Skeletal muscle satellite cell (primary cell): ENCODE measurements at regions not wholly inside any gene's neighbourhood (a gene's known extent, or its start where the extent isn't known, plus 50 kb on each side); places are given as distances from the start of the nearest gene placed in this dataset.

ENCODE experiments used
- H3K27me3 ChIP-seq: 2 replicates; pipeline ENCODE4 v1.7.0; 2013; ENCODE audit warnings: low read length; ENCODE audit not compliant: control insufficient read depth, insufficient read depth
- H3K36me3 ChIP-seq: 2 replicates; pipeline ENCODE4 v1.7.0; 2013; ENCODE audit warnings: mild to moderate bottlenecking, control low read depth, low read length; ENCODE audit not compliant: insufficient read depth
- H3K4me1 ChIP-seq: 2 replicates; pipeline ENCODE4 v1.7.0; 2013; ENCODE audit warnings: low read length; ENCODE audit not compliant: control insufficient read depth, insufficient read depth
- H3K4me2 ChIP-seq: 2 replicates; pipeline ENCODE4 v1.7.0; 2013; ENCODE audit warnings: mild to moderate bottlenecking, low read length
- H3K4me3 ChIP-seq: 2 replicates; pipeline ENCODE4 v1.7.0; 2013; ENCODE audit warnings: low read length
- H3K9ac ChIP-seq: 2 replicates; pipeline ENCODE4 v1.7.0; 2013; ENCODE audit warnings: mild to moderate bottlenecking, low read depth, low read length, moderate library complexity
- H3K9me3 ChIP-seq: replicated peaks from 2 replicates; pipeline ENCODE4 v1.7.0; 2013; ENCODE audit warnings: mild to moderate bottlenecking, control low read depth, low read length

- H3K4me3 ChIP-seq: no peak overlapping the region
- H3K27me3 ChIP-seq: peaks cover 14% of the 10 kb centered on the region
- H3K4me2 ChIP-seq: no peak overlapping the region
- H3K36me3 ChIP-seq: no peaks in the 10 kb centered on the region
- H3K9me3 ChIP-seq: no peaks in the 10 kb centered on the region
- H3K9ac ChIP-seq: no peak overlapping the region
- H3K4me1 ChIP-seq: no peaks in the 10 kb centered on the region
Measured at GRCh38 chr16:17591655-17592405, 121.1 kb upstream of the XYLT1 start.

GRCh38 chr16:17590711-17591654 is 120.2 kb upstream of the XYLT1 start:
- Histone ChIP-seq H3K27me3 (peaks cover 14% of the 10 kb centered on the region), H3K36me3 (no peaks in the 10 kb centered on the region), H3K4me3 (no peak overlapping the region), H3K9me3 (no peaks in the 10 kb centered on the region), H3K4me2 (no peak overlapping the region), H3K9ac (no peak overlapping the region), H3K4me1 (no peaks in the 10 kb centered on the region)

- Histone ChIP-seq H3K4me2 (no peak overlapping the region), H3K27me3 (peaks cover 14% of the 10 kb centered on the region)
Measured at GRCh38 chr16:17589898-17590297, 119.1 kb upstream of the XYLT1 start.

GRCh38 chr16:17585449-17586074 is 114.8 kb upstream of the XYLT1 start:
- Histone ChIP-seq H3K27me3 (peaks cover 20% of the 10 kb centered on the region), H3K9me3 (no peaks in the 10 kb centered on the region), H3K4me3 (no peak overlapping the region), H3K36me3 (no peaks in the 10 kb centered on the region), H3K9ac (no peak overlapping the region), H3K4me1 (no peaks in the 10 kb centered on the region), H3K4me2 (no peak overlapping the region)

More at GRCh38 chr16:17589898-17590297, 119.1 kb upstream of the XYLT1 start:
- Histone ChIP-seq H3K9me3 (no peaks in the 10 kb centered on the region), H3K4me3 (no peak overlapping the region), H3K36me3 (no peaks in the 10 kb centered on the region), H3K9ac (no peak overlapping the region), H3K4me1 (no peaks in the 10 kb centered on the region)

- Histone ChIP-seq H3K9ac (no peak overlapping the region), H3K9me3 (no peaks in the 10 kb centered on the region), H3K36me3 (no peaks in the 10 kb centered on the region), H3K27me3 (peaks cover 10% of the 10 kb centered on the region), H3K4me1 (peaks cover 6% of the 10 kb centered on the region), H3K4me2 (peak overlapping the region; percentile 10), H3K4me3 (no peak overlapping the region)
Measured at GRCh38 chr16:17578981-17579874, 108.5 kb upstream of the XYLT1 start.

- no peaks in the 10 kb centered on the region for H3K9me3 ChIP-seq
- H3K4me1 ChIP-seq: peaks cover 6% of the 10 kb centered on the region
- no peak overlapping the region for H3K4me2 ChIP-seq
- no peaks in the 10 kb centered on the region for H3K36me3 ChIP-seq
- peaks cover 26% of the 10 kb centered on the region for H3K27me3 ChIP-seq
- H3K4me3 ChIP-seq: no peak overlapping the region
- H3K9ac ChIP-seq: no peak overlapping the region
Measured at GRCh38 chr16:17574256-17574655, 103.5 kb upstream of the XYLT1 start.

- H3K27me3 ChIP-seq: peaks cover 31% of the 10 kb centered on the region
- no peaks in the 10 kb centered on the region for H3K36me3 ChIP-seq
- no peaks in the 10 kb centered on the region for H3K9me3 ChIP-seq
- H3K4me1 ChIP-seq: no peaks in the 10 kb centered on the region
- H3K4me3 ChIP-seq: no peak overlapping the region
- no peak overlapping the region for H3K9ac ChIP-seq
- H3K4me2 ChIP-seq: no peak overlapping the region
Measured at GRCh38 chr16:17572145-17572544, 101.4 kb upstream of the XYLT1 start.

GRCh38 chr16:17571499-17572093 is 100.8 kb upstream of the XYLT1 start:
- H3K9me3 ChIP-seq: no peaks in the 10 kb centered on the region
- H3K9ac ChIP-seq: no peak overlapping the region
- H3K4me3 ChIP-seq: no peak overlapping the region
- peaks cover 31% of the 10 kb centered on the region for H3K27me3 ChIP-seq
- H3K36me3 ChIP-seq: no peaks in the 10 kb centered on the region
- no peak overlapping the region for H3K4me2 ChIP-seq
- no peaks in the 10 kb centered on the region for H3K4me1 ChIP-seq

- H3K4me2 ChIP-seq: no peak overlapping the region
- no peaks in the 10 kb centered on the region for H3K36me3 ChIP-seq
- no peaks in the 10 kb centered on the region for H3K9me3 ChIP-seq
- no peak overlapping the region for H3K9ac ChIP-seq
- no peak overlapping the region for H3K4me3 ChIP-seq
- H3K27me3 ChIP-seq: peaks cover 32% of the 10 kb centered on the region
- H3K4me1 ChIP-seq: no peaks in the 10 kb centered on the region
Measured at GRCh38 chr16:17568239-17568638, 97.5 kb upstream of the XYLT1 start.

- no peak overlapping the region for H3K4me2 ChIP-seq
- no peak overlapping the region for H3K4me3 ChIP-seq
- H3K9ac ChIP-seq: no peak overlapping the region
- no peaks in the 10 kb centered on the region for H3K36me3 ChIP-seq
- H3K9me3 ChIP-seq: no peaks in the 10 kb centered on the region
- no peaks in the 10 kb centered on the region for H3K4me1 ChIP-seq
- peaks cover 32% of the 10 kb centered on the region for H3K27me3 ChIP-seq
Measured at GRCh38 chr16:17567455-17567854, 96.7 kb upstream of the XYLT1 start.
